ENCODE measurements at regions not wholly inside any gene's neighbourhood (a gene's known extent, or its start where the extent isn't known, plus 50 kb on each side); places are given as distances from the start of the nearest gene placed in this dataset.

DNA sequence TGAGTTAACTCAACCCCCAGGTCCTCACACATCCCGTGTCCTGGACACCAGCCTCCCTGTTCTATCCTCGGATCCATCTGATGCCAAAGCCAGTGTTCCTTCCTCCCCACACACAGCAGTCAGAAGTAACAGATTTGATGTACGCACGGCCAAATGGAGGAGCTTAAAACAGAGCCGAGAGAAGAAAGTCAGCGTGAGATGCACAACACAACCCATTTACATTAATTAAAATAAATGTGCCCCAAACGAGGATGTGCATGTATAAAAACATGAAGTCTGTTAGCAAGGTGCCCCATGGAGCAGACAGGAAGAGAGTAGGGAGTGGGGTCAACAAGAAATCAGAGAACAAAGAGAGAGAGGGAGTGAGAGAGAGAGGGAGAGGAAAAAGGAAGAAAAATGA is 191.2 kb downstream of the HAUS1 start:
- DNase-seq (ENCODE audit: low read depth), result no peak

DNA sequence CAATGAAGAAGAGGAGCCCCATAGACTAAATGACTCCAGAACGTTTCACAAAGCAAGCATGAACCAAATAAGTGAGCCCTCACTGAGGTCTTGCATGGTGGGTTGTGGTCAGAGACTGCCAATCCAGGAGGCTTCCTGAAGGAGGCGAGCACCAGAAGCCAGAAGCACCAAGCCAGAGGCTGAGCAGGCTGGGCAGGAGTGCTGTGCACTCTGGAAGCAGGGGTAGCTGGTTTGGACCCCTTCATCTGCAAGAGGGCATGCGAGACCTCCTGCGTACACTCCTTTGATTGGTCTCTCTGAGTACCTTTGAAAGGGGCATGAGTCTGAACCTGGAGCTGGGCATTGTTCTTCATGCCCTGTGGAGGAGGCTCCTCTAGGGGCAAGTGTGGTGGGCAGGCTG is 192.5 kb downstream of the HAUS1 start:
- DNase-seq (ENCODE audit: low read depth), result no peak

DNA sequence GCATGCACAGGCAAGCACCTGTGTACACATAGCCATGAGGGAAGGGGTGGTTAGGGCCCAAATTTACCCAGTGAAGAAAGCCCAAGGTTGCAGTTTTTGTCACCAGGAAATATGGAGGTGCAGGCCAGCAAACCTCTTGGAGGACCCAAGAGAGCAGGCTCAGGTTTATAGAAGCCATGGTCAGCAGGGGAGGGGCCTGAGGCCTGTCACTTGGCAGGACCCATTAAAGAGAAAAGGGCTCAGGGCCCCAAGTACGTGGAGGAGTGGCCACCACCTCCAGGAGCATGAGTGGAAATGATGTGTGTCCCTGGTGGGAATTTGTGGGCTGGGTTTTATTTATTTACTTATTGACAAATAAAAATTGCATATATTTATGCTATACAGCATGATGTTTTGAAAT is 192.9 kb downstream of the HAUS1 start:
- no peak for DNase-seq (ENCODE audit: low read depth)

DNA sequence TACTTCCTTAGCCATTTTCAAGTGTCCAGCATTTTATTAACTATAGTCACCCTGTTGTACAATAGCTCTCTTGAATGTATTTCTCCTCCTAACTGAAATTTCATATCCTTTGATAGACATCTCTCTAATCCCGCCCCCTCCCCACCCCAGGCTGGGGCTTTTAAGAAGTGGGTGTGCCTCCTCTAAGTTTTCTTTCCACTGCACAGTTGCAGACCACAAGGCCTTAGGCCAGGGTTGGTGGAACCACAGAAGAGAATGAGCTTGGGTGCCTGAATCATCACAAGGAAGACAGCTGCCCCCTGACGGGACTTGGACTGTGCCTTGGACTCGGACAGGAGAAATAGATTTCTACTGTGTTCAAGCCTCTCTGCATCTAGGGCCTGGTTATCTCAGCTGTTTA is 193.4 kb downstream of the HAUS1 start:
- no peak for DNase-seq (ENCODE audit: low read depth)

DNA sequence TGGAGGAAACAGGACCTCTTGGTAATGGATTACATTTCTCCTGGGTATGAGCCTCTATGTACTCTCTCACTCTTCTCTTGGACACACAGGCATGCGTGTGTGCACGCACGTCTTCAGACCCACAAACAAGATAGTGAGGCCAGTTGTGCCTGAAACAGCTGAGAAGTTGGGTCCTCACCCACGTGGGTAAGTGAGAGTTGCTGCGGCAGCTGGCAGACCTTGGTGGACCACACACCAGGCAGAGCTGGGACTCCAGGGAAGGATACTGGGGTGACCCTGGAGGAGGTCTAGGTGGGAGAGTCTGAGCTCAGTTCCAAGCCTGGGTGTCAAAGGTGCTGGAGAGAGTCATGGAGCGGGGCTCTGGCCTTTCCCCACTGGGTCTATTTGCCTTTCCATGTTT is 194.3 kb downstream of the HAUS1 start:
- no peak for DNase-seq (ENCODE audit: low read depth)

DNA sequence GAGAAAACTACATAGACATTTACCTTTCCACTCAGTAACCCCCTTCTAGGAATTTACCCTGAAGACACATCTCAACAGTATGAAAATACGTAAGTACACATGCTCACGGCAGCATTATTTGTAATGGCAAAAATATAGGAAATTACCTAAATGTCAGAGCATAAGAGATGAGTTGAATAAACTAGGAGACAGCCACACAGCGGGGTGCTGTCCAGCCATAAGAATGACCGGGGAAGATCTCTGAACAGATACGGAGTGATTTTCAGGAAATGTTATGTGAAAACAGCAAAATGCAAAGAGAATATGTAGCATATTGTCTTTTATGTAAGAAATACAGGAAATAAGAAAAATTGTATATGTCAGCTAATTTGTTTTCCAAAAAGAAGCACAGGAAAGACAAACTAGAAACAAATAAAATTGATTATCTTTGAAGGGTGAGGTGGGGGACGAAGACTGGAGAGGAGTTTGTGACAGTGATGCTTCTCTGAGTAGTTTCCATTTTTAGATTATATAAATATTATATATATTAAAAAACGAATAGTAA is 195.4 kb downstream of the HAUS1 start:
- no peak for DNase-seq (ENCODE audit: low read depth)

DNA sequence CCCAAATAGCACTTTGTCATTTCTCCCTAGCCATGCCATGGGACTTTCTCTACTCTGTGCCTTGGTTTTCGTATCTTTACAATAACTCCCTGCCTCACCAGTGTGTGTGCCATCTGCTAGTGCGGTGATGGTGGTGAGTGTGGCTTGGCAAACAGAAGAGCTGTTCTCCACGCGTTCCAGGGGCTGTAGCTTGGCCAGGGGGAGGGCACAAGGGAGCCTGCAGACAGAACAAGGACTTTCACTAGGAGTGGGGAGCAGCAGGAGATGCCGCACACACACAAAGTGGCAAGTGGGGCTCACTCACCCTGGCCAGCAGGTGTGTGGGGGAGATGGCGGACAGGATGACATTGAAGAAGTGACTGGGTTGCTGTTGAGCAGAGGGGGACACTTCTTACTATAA is 196.9 kb downstream of the HAUS1 start:
- no peak for DNase-seq (ENCODE audit: low read depth)

DNA sequence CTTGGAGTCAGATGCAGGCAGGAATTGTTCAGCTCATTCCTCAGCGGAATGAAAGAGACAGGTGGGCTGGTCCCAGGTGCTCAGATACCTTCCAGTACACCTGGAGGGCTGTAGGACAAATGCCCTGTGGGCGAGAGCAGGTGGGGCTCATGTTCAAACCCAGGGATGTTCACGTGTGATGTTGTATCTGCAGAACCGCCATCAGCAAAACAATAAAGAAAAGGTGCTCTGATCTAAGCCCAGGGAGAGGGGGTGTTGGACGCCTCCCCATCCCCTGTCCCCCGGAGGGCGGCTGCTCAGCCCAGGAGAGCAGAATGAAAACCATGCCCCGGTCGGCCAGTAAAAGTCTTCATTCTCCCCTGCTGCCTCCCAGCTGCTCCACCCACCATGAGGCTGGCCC is 197.4 kb downstream of the HAUS1 start:
- no peak for DNase-seq (ENCODE audit: low read depth)

DNA sequence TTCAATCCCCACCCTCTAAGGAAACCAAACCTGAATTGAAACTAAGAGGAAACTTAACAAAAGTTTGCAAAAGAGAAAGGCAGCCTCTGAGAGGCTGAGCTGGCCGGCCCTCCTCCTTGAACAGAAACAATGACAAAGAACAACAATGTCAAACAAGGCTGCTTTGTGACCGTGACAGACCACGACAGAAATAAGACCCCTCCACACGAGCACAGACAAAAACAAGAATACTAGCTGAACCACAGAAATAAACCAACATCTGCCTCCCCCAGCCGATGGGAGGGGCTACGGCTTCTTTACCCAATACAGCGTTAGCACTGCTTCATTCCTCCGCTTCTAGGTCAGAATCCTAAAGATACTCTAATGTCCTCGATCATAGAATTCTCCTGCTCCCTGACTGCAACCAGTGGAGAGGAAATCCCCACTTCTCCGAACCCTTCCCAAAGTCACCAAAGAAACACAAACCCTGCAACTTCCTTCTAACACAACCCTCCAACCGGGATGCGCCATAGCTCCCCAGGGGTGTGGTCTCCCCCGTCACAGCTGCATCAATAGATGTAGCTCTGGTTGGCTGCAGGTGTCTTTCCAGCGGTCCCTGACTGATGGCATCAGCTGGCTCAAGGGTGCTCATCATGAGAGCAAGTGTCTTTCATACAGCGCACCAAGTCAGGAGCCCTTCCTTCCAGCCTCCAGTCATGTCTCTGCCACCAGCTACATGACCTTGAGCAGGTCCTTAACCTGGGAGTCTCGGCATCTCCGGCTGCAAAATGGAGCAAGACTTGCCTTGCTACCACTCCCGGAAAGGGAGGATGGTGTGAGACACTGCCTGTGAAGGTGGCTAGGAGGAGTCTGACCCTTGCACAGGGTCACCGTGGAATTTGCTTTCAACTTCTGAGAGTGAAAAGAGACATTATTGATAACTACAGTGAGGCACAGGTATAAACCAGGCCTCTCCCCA is 198.6 kb downstream of the HAUS1 start:
- no peak for DNase-seq (ENCODE audit: low read depth)

DNA sequence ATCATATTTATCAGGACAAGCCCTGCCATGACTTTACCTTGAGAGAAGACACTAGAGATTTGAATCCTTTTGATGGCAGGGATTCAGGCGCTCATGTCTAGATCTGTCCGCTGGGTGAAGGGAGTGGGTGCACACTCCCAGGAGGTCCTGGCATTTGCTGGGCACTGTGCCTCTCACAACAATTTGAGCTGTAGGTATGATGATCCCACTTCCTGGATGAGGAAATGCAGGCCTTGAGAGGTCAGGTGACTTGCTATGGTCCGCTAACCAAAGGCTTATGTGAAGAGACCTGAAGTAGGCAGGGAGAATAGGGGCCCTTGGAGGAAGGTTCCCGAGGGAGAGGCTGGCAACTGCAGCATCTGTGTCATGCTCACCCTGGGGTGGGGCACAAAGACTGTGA is 206.1 kb downstream of the HAUS1 start:
- no peak for DNase-seq (ENCODE audit: low read depth)

DNA sequence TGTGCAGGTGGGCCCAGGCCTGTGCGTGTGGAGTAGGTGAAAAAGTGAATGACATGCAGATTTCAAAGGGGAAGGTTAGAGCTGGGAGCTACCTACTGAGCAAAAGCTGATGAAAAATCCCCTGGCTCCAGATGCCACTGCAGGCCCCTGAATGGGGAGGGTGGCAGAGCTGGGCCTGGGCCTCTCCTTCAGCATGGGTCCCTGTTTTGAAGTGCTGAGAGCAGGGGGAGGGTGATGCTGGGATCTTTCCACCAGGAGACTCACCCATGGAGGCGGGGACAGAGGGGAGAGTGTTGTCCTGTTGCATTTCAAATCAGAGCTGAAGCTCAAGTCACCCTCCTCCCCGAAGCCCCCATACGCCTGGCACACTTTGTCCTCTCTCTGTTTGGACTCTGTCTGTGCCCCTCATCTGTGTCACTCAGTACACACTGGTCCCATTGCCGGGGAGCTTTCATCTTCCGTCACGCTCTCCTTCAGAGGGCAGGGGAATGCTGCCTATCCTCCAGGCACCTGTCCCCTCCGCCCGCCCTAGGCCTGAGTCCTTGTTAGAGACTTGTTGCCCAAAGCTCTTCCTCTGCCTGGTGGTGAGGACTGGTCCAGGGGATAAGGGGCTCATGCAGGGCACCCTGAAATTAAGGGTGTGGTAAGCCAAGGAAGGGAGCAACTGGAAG is 206.6 kb downstream of the HAUS1 start:
- no peak for DNase-seq (ENCODE audit: low read depth)

DNA sequence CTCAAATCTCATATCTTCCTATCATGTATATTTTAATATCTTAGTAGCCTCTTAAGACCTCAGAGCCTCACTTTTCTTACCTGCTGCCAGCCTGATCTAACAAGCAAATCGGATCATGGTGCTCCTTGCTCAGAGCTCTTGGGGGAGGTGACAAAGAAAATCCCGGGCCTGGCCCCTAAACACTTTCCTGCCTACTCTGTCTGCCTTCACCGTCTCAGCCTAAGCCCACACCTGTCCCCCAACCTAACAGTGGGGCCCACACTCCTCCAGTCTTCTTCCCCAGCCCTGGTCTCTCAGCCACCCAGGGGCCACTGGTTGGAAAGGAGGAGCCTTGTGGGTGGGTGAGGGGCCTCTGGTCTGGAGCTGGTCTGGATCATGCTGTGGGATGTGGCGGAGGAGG is 207.3 kb downstream of the HAUS1 start:
- no peak for DNase-seq (ENCODE audit: low read depth)

DNA sequence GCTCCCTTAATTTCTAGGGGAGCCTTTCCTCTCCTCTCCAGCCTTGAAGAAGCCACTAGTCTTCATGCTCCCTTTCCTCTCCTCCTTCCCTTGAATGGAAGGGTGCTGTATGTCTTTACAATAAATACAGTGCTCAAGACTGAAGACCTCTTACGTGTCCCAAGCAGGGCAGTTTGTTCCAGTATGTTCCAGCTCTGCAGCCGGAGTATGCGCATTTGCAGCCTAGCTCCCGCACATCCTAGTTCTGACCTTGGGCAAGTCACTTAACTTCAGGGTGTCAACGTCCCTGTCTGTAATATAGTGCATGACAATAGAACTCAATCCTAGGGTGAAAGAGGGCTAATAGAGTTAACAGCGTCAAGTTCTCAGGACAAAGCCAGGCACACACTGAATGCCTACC is 208.0 kb downstream of the HAUS1 start:
- no peak for DNase-seq (ENCODE audit: low read depth)

DNA sequence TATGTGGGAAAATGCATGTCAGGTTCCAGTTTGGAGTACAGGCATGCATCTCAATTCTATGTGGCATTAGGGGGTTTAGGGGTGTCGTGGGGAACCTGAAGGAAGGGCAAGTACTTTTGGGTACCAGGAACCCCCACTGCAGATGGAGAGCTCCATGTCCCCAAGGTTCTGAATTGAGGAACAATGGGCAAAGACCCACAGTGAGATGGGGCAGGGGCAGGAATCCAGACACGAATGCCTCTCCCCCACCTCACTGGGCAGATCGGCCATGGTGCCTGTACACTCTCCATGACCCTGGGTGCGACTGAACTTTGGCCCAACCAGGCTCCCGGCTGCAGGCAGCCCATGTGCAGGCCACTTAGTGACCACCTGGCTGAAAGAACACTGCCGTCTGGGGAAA is 209.3 kb downstream of the HAUS1 start:
- DNase-seq (ENCODE audit: low read depth), result no peak

DNA sequence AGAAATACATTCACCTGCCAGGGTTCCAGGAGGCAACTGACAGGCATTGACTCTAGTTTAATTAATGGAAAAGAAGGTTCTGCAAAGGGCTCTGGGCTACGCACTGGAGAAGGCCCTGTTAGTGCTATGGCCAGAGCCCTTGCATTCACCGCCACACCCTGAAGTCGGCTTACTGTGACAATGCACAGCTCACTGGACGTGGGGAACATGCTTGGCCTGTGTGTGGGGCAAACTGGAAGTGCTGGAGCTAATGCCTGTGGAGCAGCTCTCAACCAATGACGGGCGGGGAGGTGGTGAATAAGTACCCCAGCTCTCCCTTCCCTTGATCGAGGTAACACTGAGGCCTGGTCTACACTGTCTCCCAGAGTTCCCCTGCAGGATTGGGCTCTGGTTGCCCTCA is 209.8 kb downstream of the HAUS1 start:
- no peak for DNase-seq (ENCODE audit: low read depth)

DNA sequence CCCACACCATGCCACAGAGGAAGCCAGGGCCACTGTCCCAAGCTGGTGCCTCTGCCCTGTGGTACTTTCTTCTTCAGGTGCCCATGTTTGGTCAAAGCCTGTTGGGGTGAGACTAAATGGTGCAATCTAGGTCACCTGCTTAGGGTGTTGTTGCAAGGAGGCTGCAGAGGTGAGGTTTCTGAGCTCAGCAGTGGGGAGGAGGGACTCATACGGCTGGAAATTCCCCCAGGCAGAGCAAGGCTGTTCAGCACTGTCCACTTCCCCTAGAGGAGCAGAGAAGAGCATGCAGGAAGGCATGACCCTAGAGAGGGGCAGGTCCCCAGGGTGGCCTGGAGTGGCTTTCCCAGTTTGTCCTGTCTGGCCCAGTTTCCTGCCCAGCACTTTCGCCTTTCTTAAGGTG is 211.0 kb downstream of the HAUS1 start:
- DNase-seq (ENCODE audit: low read depth), result no peak

DNA sequence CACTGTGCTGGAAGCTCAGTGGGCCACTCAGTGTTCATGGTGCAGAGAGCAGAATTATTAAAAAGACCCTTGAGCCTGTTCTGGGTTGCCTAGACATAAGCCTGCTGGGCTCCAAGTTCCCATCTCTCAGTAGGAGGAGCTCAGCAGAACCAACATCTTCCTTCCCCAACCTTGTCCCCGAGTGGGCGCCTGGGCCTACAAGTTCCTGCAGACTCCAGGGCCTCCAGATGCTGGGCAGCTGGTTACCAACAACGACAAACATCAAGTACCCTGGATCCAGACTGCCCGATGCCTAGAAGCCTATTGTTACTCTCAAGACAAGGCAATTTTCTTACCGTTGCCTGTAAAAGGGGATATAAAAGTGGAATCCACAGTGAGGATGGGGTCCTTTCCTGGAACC is 214.2 kb downstream of the HAUS1 start:
- no peak for DNase-seq (ENCODE audit: low read depth)

DNA sequence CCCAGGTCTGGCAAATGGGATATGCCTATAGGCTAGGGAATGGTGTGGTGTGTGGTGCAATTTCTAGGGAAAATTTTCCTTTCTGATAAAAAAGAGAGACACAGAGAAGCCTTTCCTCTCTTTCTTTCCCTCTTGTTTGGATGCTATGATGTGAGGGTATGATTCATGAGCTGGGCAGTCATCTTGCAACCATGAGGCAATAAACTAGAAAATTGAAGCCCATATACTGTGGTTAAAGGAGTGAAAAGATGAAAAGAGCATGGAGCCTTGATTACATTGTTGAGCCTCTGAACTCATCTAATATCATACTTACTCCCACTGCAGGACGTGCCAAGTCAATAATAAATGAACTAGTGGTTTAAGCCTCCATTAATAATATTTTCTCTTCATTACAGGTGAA is 215.6 kb downstream of the HAUS1 start:
- DNase-seq (ENCODE audit: low read depth), result no peak

DNA sequence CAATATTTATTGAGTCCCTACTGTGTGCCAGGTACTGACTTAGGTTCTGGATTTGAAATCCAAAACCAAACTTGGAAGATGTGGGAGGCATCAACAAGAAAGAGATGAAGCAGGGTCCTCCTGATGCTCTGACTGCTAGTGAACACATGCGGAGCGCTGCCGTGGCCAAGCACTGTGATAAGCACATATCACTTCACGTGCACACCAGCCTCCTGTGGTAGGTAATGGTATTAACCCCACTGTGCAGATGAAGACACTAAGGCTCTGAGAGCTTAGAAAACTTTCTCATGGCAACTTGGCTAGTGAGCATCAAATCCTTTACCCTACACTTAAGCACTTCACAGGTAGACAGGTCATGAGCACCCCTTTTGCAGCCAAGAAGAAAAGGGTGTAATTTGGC is 216.1 kb downstream of the HAUS1 start:
- no peak for DNase-seq (ENCODE audit: low read depth)

DNA sequence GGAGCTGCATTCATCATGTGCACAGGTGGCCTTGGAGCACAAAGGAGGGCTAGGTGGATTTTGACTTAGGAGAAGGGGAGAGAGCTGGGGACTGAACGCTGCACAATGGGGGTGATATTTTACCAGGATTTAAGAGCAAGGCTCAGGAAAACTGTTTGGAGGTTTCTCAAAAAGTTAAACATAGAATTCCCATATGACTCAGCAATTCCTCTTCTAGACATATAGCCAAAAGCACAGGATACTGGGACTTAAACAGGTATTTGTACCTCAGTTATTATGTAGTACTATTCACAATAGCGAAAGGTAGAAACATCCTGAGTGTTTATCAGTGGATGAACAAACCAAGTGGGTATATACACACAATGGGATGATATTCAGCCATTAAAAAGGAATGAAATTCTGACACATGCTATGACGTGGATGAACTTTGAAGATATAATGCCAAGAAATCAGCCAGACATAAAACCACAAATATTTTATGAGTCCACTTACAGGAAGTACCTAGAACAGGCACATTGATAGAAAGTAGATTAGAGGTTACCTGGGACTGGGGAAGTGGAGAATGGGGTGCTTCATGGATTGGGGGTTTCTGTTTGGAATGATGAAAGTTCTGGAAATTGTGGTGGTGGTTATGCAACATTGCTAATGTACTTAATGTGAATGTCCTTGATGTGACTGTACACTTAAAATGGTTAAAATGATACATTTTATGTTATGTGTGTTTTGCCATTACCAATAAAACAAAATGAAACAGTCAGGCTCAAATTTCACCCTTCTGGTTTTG is 216.9 kb downstream of the HAUS1 start:
- no peak for DNase-seq (ENCODE audit: low read depth)

DNA sequence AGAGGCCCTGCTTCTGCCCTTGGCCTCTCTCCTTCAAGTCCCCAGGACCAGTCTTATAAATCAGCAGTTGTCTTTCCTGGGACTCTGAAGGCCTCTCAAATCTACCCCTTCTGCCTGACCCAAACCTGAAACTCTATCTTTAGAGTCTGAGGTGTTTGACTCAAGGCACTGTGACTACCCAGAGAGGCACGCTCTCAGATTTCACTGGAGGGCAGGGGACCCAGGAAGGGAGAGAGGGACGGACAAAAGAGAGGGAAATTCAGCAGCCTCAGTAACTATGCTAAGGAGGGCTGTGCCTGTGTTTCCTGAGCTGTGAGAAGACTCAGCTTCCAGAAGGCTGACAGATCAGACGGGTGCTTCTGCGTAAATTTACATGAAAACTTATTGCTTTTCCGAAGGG is 217.8 kb downstream of the HAUS1 start:
- no peak for DNase-seq (ENCODE audit: low read depth)

DNA sequence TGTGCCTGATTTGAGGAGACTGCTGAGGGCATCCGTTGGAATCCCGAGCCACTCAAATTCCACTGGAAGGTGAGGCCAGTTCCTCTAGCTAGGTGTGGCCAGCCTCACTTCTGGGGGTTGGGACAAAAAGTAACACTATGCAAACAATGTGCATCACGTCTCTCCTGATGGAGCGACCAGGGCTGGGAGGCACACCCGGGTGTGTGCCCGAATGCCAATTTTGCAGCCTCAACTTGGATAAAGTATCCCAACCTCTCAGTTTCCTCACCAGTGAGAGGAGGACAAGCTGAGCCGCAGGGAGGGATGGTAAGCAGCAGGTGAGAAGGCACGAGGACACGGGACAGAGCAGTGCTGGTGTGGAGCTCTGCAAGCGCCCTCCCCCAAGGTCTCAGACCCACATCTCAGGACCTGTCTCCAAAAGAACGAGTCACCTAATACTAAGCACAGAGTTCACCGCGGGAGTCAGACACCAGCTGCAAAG is 218.3 kb downstream of the HAUS1 start:
- DNase-seq (ENCODE audit: low read depth), result no peak

Measured in T follicular helper cell (primary cell).